ENCODE measurements at regions not wholly inside any gene's neighbourhood (a gene's known extent, or its start where the extent isn't known, plus 50 kb on each side); places are given as distances from the start of the nearest gene placed in this dataset.

DNA sequence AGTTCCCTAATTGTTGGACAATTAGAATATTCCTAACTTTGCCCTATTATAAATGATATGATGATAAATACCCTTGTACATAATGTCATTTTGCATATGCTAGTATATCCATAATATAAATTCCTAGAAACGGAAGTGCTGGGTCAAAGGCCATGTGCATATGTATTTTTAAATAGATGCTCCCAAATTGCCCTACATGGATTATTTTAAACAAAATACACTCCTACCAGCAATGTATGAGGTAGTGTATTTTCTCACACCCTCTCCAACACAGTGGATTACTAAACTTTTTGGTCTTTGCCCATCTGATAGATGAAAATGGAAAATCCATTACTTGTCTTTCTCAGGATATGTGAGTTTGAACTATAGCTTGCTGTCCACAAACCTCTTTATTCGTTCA is 385.1 kb upstream of the JARID2 start:
- TF ChIP-seq EZH2 (IDR thresholded peaks at IDR 0.05; ENCODE audit: borderline replicate concordance), result no peak
- no peak for TF ChIP-seq CTCF (IDR thresholded peaks at IDR 0.05; ENCODE audit: poor library complexity)
- TF ChIP-seq EZH2phosphoT487 (IDR thresholded peaks at IDR 0.05; ENCODE audit: low read depth, severe bottlenecking, unreplicated experiment), result no peak
